Erythroblast (primary cell): ENCODE measurements at regions not wholly inside any gene's neighbourhood (a gene's known extent, or its start where the extent isn't known, plus 50 kb on each side); places are given as distances from the start of the nearest gene placed in this dataset.

Source experiments
- DNase-seq, 2 experiments: peaks; one replicate each; lab custom pipeline; 2025; lab: John Stamatoyannopoulos, UW
- GATA1 ChIP-seq: IDR thresholded peaks from 2 replicates; pipeline ENCODE4 v1.6.1; 2011; ENCODE audit warnings: low read depth, mild to moderate bottlenecking, control low read depth, low read length, moderate library complexity
- POLR2A ChIP-seq: IDR thresholded peaks from 2 replicates; pipeline ENCODE4 v1.6.1; 2011; ENCODE audit warnings: mild to moderate bottlenecking, low read length

DNA sequence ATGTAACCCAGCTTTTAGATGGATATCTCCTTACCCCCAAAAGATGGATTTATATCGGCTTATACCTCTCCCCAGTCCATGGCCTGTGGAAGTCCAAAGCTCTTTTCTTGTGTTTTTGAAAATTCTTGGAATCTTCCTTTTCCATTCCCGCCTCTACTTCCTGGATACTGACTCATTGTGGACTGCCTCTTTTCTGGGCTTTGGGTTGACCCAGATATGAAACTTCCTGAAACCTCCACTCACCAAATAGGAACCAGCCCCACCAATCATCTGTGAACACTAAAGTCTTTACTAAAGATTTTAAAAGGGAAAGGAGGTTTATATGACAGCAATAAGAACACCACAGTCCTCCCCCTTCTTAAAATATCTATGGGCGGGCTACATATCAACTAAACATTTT lies 163.4 kb upstream of the SYN3 start:
- TF ChIP-seq GATA1 (no peak), POLR2A (no peak)
- DNase-seq: no peak

DNA sequence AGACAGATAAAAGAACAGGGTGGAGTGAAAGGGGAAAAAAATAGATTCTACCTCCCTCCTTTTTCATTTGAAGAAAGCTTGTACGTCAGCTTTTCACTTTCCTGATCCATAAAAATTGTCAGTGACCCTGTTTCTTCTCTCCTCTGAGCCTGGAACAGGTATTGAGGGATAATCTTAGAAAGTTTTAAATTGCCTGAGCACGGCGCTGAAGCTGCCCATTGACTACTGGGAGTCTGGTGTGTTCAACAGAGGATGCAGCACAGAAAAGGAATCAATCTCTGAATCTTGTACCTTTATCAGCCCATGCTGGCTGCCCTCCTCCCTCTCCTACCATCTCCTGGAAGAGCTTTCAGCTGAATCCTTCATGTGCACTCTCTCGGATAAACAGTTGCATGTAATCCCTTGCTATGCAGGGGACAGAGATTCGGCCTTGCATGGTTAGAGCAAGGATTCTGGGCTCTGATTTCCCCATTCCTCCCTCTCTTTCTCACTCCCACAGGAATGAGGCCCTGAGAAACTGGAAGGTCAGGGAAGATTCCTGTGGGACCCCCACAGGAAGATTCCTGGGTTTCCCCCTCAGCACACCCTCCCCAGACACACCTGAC lies 162.4 kb upstream of the SYN3 start:
- TF ChIP-seq POLR2A (no peak), GATA1 (no peak)
- no peak for DNase-seq

GRCh38 chr22:33219648-33220384 lies 161.6 kb upstream of the SYN3 start:
- no peak for DNase-seq
- TF ChIP-seq POLR2A (no peak), GATA1 (no peak)

- DNase-seq: no peak
- no peak for TF ChIP-seq POLR2A
- TF ChIP-seq GATA1: no peak
Observed at GRCh38 chr22:33213383-33214075, 155.3 kb upstream of the SYN3 start.

DNA sequence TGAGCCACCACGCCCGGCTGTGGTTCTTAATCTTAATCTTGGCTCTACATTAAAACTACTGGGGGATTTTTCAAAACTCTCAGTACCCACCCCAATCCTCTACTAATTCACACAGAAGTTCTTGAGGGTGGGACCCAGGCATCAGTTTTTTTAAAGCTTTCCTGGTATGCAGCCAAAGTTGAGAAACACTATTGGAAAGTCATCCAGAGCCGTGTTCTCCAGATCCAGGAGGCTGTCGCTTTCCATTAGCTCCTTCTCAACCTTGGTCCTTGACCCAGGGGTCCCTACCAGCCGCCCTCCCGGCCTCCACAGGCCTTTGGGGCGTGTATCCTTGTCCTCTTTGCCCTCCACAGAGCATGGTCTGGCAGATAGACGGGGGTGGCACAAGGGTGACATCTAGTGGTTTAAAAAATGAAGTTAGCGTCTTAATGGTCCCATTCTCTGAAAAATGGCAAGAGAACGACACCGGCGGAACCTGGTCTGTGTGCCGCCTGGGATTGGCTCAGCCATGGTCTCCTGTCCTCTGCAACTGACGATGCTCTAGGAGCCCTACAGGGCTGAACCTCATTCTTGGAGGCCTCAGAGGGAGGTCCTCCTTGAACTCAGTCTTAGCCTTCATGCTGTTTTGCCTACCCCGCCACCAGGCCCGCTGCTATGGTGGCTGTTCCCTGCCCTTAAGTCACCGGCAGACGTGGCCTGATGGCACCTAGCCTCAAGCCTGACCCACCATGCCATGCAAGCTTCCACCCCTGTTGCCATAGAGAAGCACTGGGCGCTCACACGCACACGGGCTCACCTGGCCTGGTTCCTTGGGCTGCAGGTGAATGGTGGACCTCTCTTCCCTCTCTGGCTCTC lies 152.0 kb upstream of the SYN3 start:
- no peak for TF ChIP-seq GATA1
- TF ChIP-seq POLR2A: no peak
- DNase-seq: peak; percentile 32 to 63

- DNase-seq: no peak
- TF ChIP-seq GATA1 (no peak), POLR2A (no peak)
Observed at GRCh38 chr22:33204408-33204807, 146.2 kb upstream of the SYN3 start.

GRCh38 chr22:33202455-33202854 lies 144.3 kb upstream of the SYN3 start:
- TF ChIP-seq POLR2A (no peak), GATA1 (no peak)
- DNase-seq: no peak

GRCh38 chr22:33194529-33195077 lies 136.4 kb upstream of the SYN3 start:
- DNase-seq: no peak
- TF ChIP-seq POLR2A: no peak
- no peak for TF ChIP-seq GATA1

- no peak for DNase-seq
- TF ChIP-seq POLR2A: no peak
- TF ChIP-seq GATA1: no peak
Observed at GRCh38 chr22:33192156-33192555, 134.0 kb upstream of the SYN3 start.

- TF ChIP-seq POLR2A (no peak), GATA1 (no peak)
- no peak for DNase-seq
Observed at GRCh38 chr22:33188326-33188725, 130.1 kb upstream of the SYN3 start.

GRCh38 chr22:33186816-33187215 lies 128.6 kb upstream of the SYN3 start:
- DNase-seq: no peak
- TF ChIP-seq POLR2A (no peak), GATA1 (no peak)

DNA sequence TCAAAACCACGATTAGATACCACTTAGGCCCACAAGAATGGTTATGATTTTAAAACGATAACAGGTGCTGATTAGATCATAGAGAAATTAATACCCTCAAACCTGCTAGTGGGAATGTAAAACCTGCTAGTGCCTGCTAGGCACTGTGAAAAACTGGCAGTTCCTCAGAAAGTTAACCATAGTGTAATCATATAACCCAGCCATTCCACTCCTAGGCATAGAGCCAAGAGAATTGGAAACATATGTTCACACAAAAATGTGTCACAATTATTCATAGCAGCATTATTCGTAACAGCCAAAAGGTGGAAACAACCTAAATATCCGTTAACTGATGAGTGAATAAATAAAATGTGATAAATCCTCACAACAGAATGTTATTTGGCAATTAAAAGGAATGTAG lies 122.2 kb upstream of the SYN3 start:
- DNase-seq: no peak
- no peak for TF ChIP-seq GATA1
- no peak for TF ChIP-seq POLR2A

- DNase-seq: no peak
Observed at GRCh38 chr22:33167998-33168790, 110.0 kb upstream of the SYN3 start.

More at GRCh38 chr22:33167998-33168790, 110.0 kb upstream of the SYN3 start:
- TF ChIP-seq POLR2A: no peak
- TF ChIP-seq GATA1: no peak
